ENCODE measurements at regions not wholly inside any gene's neighbourhood (a gene's known extent, or its start where the extent isn't known, plus 50 kb on each side); places are given as distances from the start of the nearest gene placed in this dataset.

- TF ChIP-seq CTCF (IDR thresholded peaks at IDR 0.05; ENCODE audit: low read depth, low read length, poor library complexity, severe bottlenecking) (no peak), EZH2phosphoT487 (IDR thresholded peaks at IDR 0.05; ENCODE audit: borderline replicate concordance, low read length) (no peak)
Measured at GRCh38 chr1:99133756-99134500, 129.3 kb upstream of the PLPPR5 start.
